PC-3 (cell line): ENCODE measurements at regions not wholly inside any gene's neighbourhood (a gene's known extent, or its start where the extent isn't known, plus 50 kb on each side); places are given as distances from the start of the nearest gene placed in this dataset.
A peak's percentile ranks its signal among the peaks of the same experiment; 100 is the strongest.

Experiments used
- ATAC-seq: fragments of 200-7000 bp; cut with Tn5 transposase; 2 replicates; pipeline ENCODE4 v1.9.1; 2020; ENCODE audit warnings: mild to moderate bottlenecking, moderate library complexity
- BruUV-seq: library from RNA; stranded (reverse); fragments of 400-500 nt; replicated peaks from 2 replicates; lab custom pipeline; 2021; lab: Mats Ljungman, UMichigan
- CTCF ChIA-PET: fragments of 300-600 bp; sonication (Branson Sonifier 250); formaldehyde crosslinking; loops from one replicate; lab custom pipeline; 2022; ENCODE audit warnings: antibody characterized with exemption; lab: Charles Lee
- POLR2A ChIA-PET: fragments of 300-600 bp; sonication (Branson Sonifier 250); formaldehyde crosslinking; loops from one replicate; lab custom pipeline; 2022; ENCODE audit warnings: antibody characterized with exemption; ENCODE audit not compliant: unreplicated experiment; lab: Charles Lee
- DNase-seq: peaks from one replicate; pipeline ENCODE4 v3.0.0-alpha.2; 2015
- H2AFZ ChIP-seq: fragments of 300-600 bp; sonication (generic); 2 replicates; pipeline ENCODE4 v1.6.0; 2016; ENCODE audit warnings: antibody characterized with exemption, low read length
- H3F3A ChIP-seq: fragments of 300-600 bp; sonication (generic); one replicate; pipeline ENCODE4 v1.6.0; 2017; ENCODE audit warnings: antibody characterized with exemption, low read length, control low read depth, mild to moderate bottlenecking; ENCODE audit not compliant: unreplicated experiment
- H3K27ac ChIP-seq: fragments of 300-600 bp; sonication (generic); 2 replicates; pipeline ENCODE4 v1.5.1; 2016; ENCODE audit warnings: mild to moderate bottlenecking, low read length
- H3K27me3 ChIP-seq: fragments of 300-600 bp; sonication (generic); 2 replicates; pipeline ENCODE4 v1.6.1; 2016; ENCODE audit warnings: low read length, mixed read lengths
- H3K36me3 ChIP-seq: fragments of 300-600 bp; sonication (generic); 2 replicates; pipeline ENCODE4 v1.6.1; 2016; ENCODE audit warnings: low read depth, mixed run types, low read length, mixed read lengths
- H3K4me1 ChIP-seq: fragments of 300-600 bp; sonication (generic); 2 replicates; pipeline ENCODE4 v1.5.1; 2016; ENCODE audit warnings: low read length; ENCODE audit not compliant: insufficient read depth
- H3K4me2 ChIP-seq: fragments of 300-600 bp; sonication (generic); 2 replicates; pipeline ENCODE4 v1.6.0; 2016; ENCODE audit warnings: low read length
- H3K4me3 ChIP-seq: fragments of 300-600 bp; sonication (generic); 2 replicates; pipeline ENCODE4 v1.5.1; 2016; ENCODE audit warnings: mild to moderate bottlenecking, low read length, mixed read lengths
- H3K79me2 ChIP-seq: fragments of 300-600 bp; sonication (generic); 2 replicates; pipeline ENCODE4 v1.6.1; 2017; ENCODE audit warnings: low read length, mixed read lengths
- H3K9ac ChIP-seq: fragments of 300-600 bp; sonication (generic); 2 replicates; pipeline ENCODE4 v1.6.0; 2016; ENCODE audit warnings: mild to moderate bottlenecking, low read length
- H3K9me2 ChIP-seq: fragments of 300-600 bp; sonication (generic); replicated peaks from 2 replicates; pipeline ENCODE4 v1.6.1; 2016; ENCODE audit warnings: mixed run types, low read length, mixed read lengths
- H3K9me3 ChIP-seq: fragments of 300-600 bp; sonication (generic); 2 replicates; pipeline ENCODE4 v1.6.1; 2016; ENCODE audit warnings: low read length, mixed read lengths
- H4K20me1 ChIP-seq: fragments of 300-600 bp; sonication (generic); 2 replicates; pipeline ENCODE4 v1.6.1; 2016; ENCODE audit warnings: low read length, mixed read lengths
- EZH2 ChIP-seq: fragments of 300-600 bp; sonication (generic); IDR thresholded peaks from one replicate; pipeline ENCODE4 v1.6.1; 2017; ENCODE audit warnings: antibody characterized with exemption, mild to moderate bottlenecking, low read length; ENCODE audit not compliant: unreplicated experiment
- EZH2phosphoT487 ChIP-seq: fragments of 300-600 bp; sonication (generic); IDR thresholded peaks from 2 replicates; pipeline ENCODE4 v1.6.1; 2018; ENCODE audit warnings: mild to moderate bottlenecking, antibody characterized with exemption, low read length, borderline replicate concordance
- intact Hi-C: fragments of 100-400 bp; cut with micrococcal nuclease; formaldehyde crosslinking; loops from 2 replicates; pipeline ENCODE4 v1.9.0; 2023
- TF ChIP-seq, protein P1 (sequence below): fragments of 300-600 bp; sonication (generic); conservative IDR thresholded peaks from 2 replicates; pipeline ENCODE4 v1.5.1; 2017; ENCODE audit warnings: antibody characterized with exemption, low read depth, mild to moderate bottlenecking, low read length

DNA sequence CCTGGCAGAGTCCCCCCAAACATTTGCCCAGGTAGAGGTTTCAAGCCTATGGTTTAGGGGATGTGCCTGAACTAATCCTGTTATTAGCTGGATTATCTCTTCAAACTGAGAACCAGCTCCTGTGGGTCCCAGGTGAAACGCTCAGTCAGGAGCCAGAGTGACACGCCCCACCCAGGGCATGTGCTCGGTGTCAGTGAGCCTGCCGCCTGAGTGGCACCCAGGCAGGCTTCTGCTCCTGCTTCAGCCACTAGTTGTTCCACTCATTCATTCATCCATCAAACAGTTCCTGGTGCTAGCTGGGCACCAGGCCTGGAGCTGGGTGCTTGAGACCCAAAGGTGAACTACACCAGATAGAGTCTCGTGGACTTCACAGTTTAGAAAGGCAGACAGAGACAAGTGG, 129.4 kb upstream of the PITX1 start:
- BruUV-seq: no TSS peak
- Histone ChIP-seq H3K9ac (no peak overlapping the region), H3K36me3 (no peaks in the 10 kb centered on the region), H2AFZ (no peak overlapping the region), H3K4me1 (no peaks in the 10 kb centered on the region), H3K27ac (no peak overlapping the region), H3K9me3 (no peaks in the 10 kb centered on the region), H3K9me2 (no peaks in the 10 kb centered on the region), H3K4me2 (no peak overlapping the region), H3K27me3 (no peaks in the 10 kb centered on the region), H3F3A (no peaks in the 10 kb centered on the region), H4K20me1 (no peaks in the 10 kb centered on the region), H3K4me3 (no peak overlapping the region), H3K79me2 (no peaks in the 10 kb centered on the region)
- TF ChIP-seq, protein P1, sequence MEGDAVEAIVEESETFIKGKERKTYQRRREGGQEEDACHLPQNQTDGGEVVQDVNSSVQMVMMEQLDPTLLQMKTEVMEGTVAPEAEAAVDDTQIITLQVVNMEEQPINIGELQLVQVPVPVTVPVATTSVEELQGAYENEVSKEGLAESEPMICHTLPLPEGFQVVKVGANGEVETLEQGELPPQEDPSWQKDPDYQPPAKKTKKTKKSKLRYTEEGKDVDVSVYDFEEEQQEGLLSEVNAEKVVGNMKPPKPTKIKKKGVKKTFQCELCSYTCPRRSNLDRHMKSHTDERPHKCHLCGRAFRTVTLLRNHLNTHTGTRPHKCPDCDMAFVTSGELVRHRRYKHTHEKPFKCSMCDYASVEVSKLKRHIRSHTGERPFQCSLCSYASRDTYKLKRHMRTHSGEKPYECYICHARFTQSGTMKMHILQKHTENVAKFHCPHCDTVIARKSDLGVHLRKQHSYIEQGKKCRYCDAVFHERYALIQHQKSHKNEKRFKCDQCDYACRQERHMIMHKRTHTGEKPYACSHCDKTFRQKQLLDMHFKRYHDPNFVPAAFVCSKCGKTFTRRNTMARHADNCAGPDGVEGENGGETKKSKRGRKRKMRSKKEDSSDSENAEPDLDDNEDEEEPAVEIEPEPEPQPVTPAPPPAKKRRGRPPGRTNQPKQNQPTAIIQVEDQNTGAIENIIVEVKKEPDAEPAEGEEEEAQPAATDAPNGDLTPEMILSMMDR: no peak
- TF ChIP-seq EZH2phosphoT487 (no peak), EZH2 (no peak)
- intact Hi-C loops: no loop called here
- DNase-seq (no peak), ATAC-seq (no peak)
- ChIA-PET CTCF (no interaction called here), POLR2A (no interaction called here)

DNA sequence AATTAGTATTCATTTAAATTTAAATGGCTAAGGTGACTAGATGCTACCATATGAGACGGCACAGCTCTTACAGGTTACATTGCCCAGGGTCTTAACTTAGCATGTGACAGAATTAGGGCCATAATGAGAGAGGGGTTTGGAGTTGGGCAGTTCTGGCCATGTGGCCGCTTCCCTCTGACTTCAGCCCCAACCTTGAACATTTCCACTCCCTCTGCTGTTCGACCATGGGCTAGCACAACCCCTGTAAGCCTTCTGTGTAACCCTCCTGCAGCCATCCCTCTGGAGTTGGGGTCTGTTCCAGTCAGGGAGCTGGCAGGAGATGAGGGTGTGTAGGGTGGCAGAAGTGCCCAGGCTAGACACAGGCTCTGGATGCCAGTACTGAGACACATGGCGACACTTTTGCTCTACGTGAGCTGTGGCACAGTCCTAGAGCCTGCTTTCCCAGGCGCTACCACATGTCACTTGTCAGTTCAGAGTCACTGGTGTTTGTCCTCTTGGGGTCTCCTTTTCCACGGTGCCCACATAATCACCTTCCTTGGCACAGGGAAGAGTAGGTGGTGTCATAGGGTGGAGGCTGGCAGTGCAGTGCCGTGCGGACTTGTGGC, 128.7 kb upstream of the PITX1 start:
- H3K36me3 ChIP-seq: no peaks in the 10 kb centered on the region
- no peak for TF ChIP-seq EZH2
- TF ChIP-seq, protein P1: peak; percentile 24; the same call in 1 of the 2 replicates
- H3K9me3 ChIP-seq: no peaks in the 10 kb centered on the region
- H3K4me2 ChIP-seq: no peak overlapping the region
- DNase-seq: no peak
- CTCF ChIA-PET: no interaction called here
- no peak overlapping the region for H3K4me3 ChIP-seq
- H3K9ac ChIP-seq: no peak overlapping the region
- intact Hi-C loops: no loop called here
- H3K27me3 ChIP-seq: no peaks in the 10 kb centered on the region
- no peak overlapping the region for H3K27ac ChIP-seq
- H3F3A ChIP-seq: no peaks in the 10 kb centered on the region
- BruUV-seq: no TSS peak
- no peak for ATAC-seq
- POLR2A ChIA-PET: no interaction called here
- no peak overlapping the region for H2AFZ ChIP-seq
- H4K20me1 ChIP-seq: no peaks in the 10 kb centered on the region
- no peaks in the 10 kb centered on the region for H3K79me2 ChIP-seq
- no peaks in the 10 kb centered on the region for H3K4me1 ChIP-seq
- no peaks in the 10 kb centered on the region for H3K9me2 ChIP-seq

DNA sequence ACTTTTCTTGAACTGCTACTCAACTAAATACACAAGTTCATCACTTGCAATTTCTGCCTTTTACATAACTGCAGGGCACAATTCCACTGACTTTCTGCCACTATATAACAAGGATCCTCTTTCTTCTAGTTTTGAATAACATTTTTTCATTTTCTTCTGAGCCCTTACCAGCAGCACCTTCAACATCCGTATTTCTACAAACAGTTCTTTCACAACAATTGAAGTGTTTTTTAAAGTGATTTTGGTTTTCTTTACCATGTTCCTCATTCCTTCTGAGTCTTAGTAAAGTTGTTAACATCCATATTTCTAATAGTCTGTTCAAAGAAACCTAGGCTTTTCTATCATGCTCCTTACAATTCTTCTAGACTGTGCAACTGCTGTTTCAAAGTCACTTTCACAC, 127.2 kb upstream of the PITX1 start:
- no peak overlapping the region for H3K4me3 ChIP-seq
- H3K79me2 ChIP-seq: no peaks in the 10 kb centered on the region
- no peaks in the 10 kb centered on the region for H3K36me3 ChIP-seq
- no peak overlapping the region for H3K27ac ChIP-seq
- H3K9ac ChIP-seq: no peak overlapping the region
- no peak overlapping the region for H2AFZ ChIP-seq
- no peaks in the 10 kb centered on the region for H3K9me2 ChIP-seq
- BruUV-seq: no TSS peak
- ATAC-seq (no peak), DNase-seq (no peak)
- no peaks in the 10 kb centered on the region for H4K20me1 ChIP-seq
- no peaks in the 10 kb centered on the region for H3F3A ChIP-seq
- intact Hi-C loops: no loop called here
- CTCF ChIA-PET: no interaction called here
- H3K4me1 ChIP-seq: peaks cover 9% of the 10 kb centered on the region; the same call in 1 of the 2 replicates
- no peak overlapping the region for H3K4me2 ChIP-seq
- no peaks in the 10 kb centered on the region for H3K27me3 ChIP-seq
- no peak for TF ChIP-seq EZH2phosphoT487
- no peak for TF ChIP-seq EZH2
- TF ChIP-seq, protein P1: no peak
- POLR2A ChIA-PET: no interaction called here
- H3K9me3 ChIP-seq: no peaks in the 10 kb centered on the region
